Suprapubic skin (tissue), 4 donors: ENCODE measurements at regions not wholly inside any gene's neighbourhood (a gene's known extent, or its start where the extent isn't known, plus 50 kb on each side); places are given as distances from the start of the nearest gene placed in this dataset.

Source experiments
- CTCF ChIP-seq, 2 donors: fragments of 200-600 bp in 1 of 2; fragments of 450-650 bp in 1 of 2; sonication (generic) in 1 of 2; IDR thresholded peaks; one replicate each; pipeline ENCODE4 v1.5.1; 2016 to 2019; ENCODE audit warnings: antibody characterized with exemption in 2 of 2, mild to moderate bottlenecking in 1 of 2, moderate library complexity in 1 of 2
- EP300 ChIP-seq: sonication (generic); formaldehyde crosslinking; IDR thresholded peaks from one replicate; pipeline ENCODE4 v1.6.1; 2017; ENCODE audit warnings: antibody characterized with exemption
- POLR2AphosphoS5 ChIP-seq, 3 donors: sonication (generic); formaldehyde crosslinking; IDR thresholded peaks; one replicate each; pipeline ENCODE4 v1.6.1; 2017; ENCODE audit warnings: antibody characterized with exemption in 3 of 3

GRCh38 chr2:209344349-209344748 is 79.5 kb upstream of the MAP2 start:
- TF ChIP-seq CTCF (IDR thresholded peaks at IDR 0.05), result no peak
- TF ChIP-seq EP300, result no peak
- no peak for TF ChIP-seq POLR2AphosphoS5 (IDR thresholded peaks at IDR 0.05)
